ENCODE measurements at regions not wholly inside any gene's neighbourhood (a gene's known extent, or its start where the extent isn't known, plus 50 kb on each side); places are given as distances from the start of the nearest gene placed in this dataset.

GRCh38 chr10:8288600-8288999, 234.1 kb downstream of the GATA3 start:
- TF ChIP-seq TAF1 (conservative IDR thresholded peaks at IDR 0.05), result no peak
- no peak for TF ChIP-seq CTCF (IDR thresholded peaks at IDR 0.05; ENCODE audit: low read depth, low read length, missing input control)
- no peak for TF ChIP-seq HNF4A (conservative IDR thresholded peaks at IDR 0.05)
- no peak for TF ChIP-seq JUND (IDR thresholded peaks at IDR 0.05)
- TF ChIP-seq ATF3 (IDR thresholded peaks at IDR 0.05), result no peak
- TF ChIP-seq YY1 (IDR thresholded peaks at IDR 0.05), result no peak
- no peak for TF ChIP-seq MAX (IDR thresholded peaks at IDR 0.05)
- no peak for TF ChIP-seq REST (IDR thresholded peaks at IDR 0.05)
- TF ChIP-seq RXRA (IDR thresholded peaks at IDR 0.05), result no peak
- TF ChIP-seq EGR1 (IDR thresholded peaks at IDR 0.05; ENCODE audit: low read depth in 2 of 2), result no peak
